ENCODE measurements at regions not wholly inside any gene's neighbourhood (a gene's known extent, or its start where the extent isn't known, plus 50 kb on each side); places are given as distances from the start of the nearest gene placed in this dataset.

GRCh38 chr5:8508231-8508630 lies 639.3 kb downstream of the MTRR start:
- Histone ChIP-seq H3K4me3 (ENCODE audit: low read depth, low read length) (no peak overlapping the region), H3K36me3 (ENCODE audit: control insufficient read depth, insufficient read depth, low read length) (no peaks in the 10 kb centered on the region), H3K4me1 (ENCODE audit: control insufficient read depth, insufficient read depth, low read length) (no peaks in the 10 kb centered on the region), H3K27me3 (ENCODE audit: control insufficient read depth, insufficient read depth, low read length) (no peaks in the 10 kb centered on the region), H3K9ac (ENCODE audit: low read depth, low read length) (no peak overlapping the region), H3K9me3 (ENCODE audit: control insufficient read depth, insufficient read depth, low read length) (no peaks in the 10 kb centered on the region)

GRCh38 chr5:8516356-8516755 lies 647.4 kb downstream of the MTRR start:
- H3K4me1 ChIP-seq (ENCODE audit: control insufficient read depth, insufficient read depth, low read length): no peaks in the 10 kb centered on the region
- no peak overlapping the region for H3K9ac ChIP-seq (ENCODE audit: low read depth, low read length)
- no peaks in the 10 kb centered on the region for H3K27me3 ChIP-seq (ENCODE audit: control insufficient read depth, insufficient read depth, low read length)
- H3K4me3 ChIP-seq (ENCODE audit: low read depth, low read length): no peak overlapping the region
- no peaks in the 10 kb centered on the region for H3K9me3 ChIP-seq (ENCODE audit: control insufficient read depth, insufficient read depth, low read length)
- H3K36me3 ChIP-seq (ENCODE audit: control insufficient read depth, insufficient read depth, low read length): no peaks in the 10 kb centered on the region

- H3K9ac ChIP-seq (ENCODE audit: low read depth, low read length): no peak overlapping the region
- no peak overlapping the region for H3K4me3 ChIP-seq (ENCODE audit: low read depth, low read length)
- H3K27me3 ChIP-seq (ENCODE audit: control insufficient read depth, insufficient read depth, low read length): no peaks in the 10 kb centered on the region
- H3K36me3 ChIP-seq (ENCODE audit: control insufficient read depth, insufficient read depth, low read length): no peaks in the 10 kb centered on the region
- H3K4me1 ChIP-seq (ENCODE audit: control insufficient read depth, insufficient read depth, low read length): no peaks in the 10 kb centered on the region
- no peaks in the 10 kb centered on the region for H3K9me3 ChIP-seq (ENCODE audit: control insufficient read depth, insufficient read depth, low read length)
Observed at GRCh38 chr5:8517456-8517855, 648.5 kb downstream of the MTRR start.

GRCh38 chr5:8520917-8521316 lies 652.0 kb downstream of the MTRR start:
- Histone ChIP-seq H3K36me3 (ENCODE audit: control insufficient read depth, insufficient read depth, low read length) (no peaks in the 10 kb centered on the region), H3K9ac (ENCODE audit: low read depth, low read length) (no peak overlapping the region), H3K4me3 (ENCODE audit: low read depth, low read length) (no peak overlapping the region), H3K9me3 (ENCODE audit: control insufficient read depth, insufficient read depth, low read length) (no peaks in the 10 kb centered on the region), H3K27me3 (ENCODE audit: control insufficient read depth, insufficient read depth, low read length) (no peaks in the 10 kb centered on the region), H3K4me1 (ENCODE audit: control insufficient read depth, insufficient read depth, low read length) (no peaks in the 10 kb centered on the region)

GRCh38 chr5:8521991-8522390 lies 653.0 kb downstream of the MTRR start:
- no peaks in the 10 kb centered on the region for H3K4me1 ChIP-seq (ENCODE audit: control insufficient read depth, insufficient read depth, low read length)
- no peak overlapping the region for H3K9ac ChIP-seq (ENCODE audit: low read depth, low read length)
- H3K36me3 ChIP-seq (ENCODE audit: control insufficient read depth, insufficient read depth, low read length): no peaks in the 10 kb centered on the region
- H3K27me3 ChIP-seq (ENCODE audit: control insufficient read depth, insufficient read depth, low read length): no peaks in the 10 kb centered on the region
- no peak overlapping the region for H3K4me3 ChIP-seq (ENCODE audit: low read depth, low read length)
- no peaks in the 10 kb centered on the region for H3K9me3 ChIP-seq (ENCODE audit: control insufficient read depth, insufficient read depth, low read length)

GRCh38 chr5:8522646-8523045 lies 653.7 kb downstream of the MTRR start:
- no peaks in the 10 kb centered on the region for H3K36me3 ChIP-seq (ENCODE audit: control insufficient read depth, insufficient read depth, low read length)
- H3K9me3 ChIP-seq (ENCODE audit: control insufficient read depth, insufficient read depth, low read length): no peaks in the 10 kb centered on the region
- H3K4me1 ChIP-seq (ENCODE audit: control insufficient read depth, insufficient read depth, low read length): no peaks in the 10 kb centered on the region
- no peak overlapping the region for H3K9ac ChIP-seq (ENCODE audit: low read depth, low read length)
- no peaks in the 10 kb centered on the region for H3K27me3 ChIP-seq (ENCODE audit: control insufficient read depth, insufficient read depth, low read length)
- no peak overlapping the region for H3K4me3 ChIP-seq (ENCODE audit: low read depth, low read length)

- no peaks in the 10 kb centered on the region for H3K27me3 ChIP-seq (ENCODE audit: control insufficient read depth, insufficient read depth, low read length)
- H3K9ac ChIP-seq (ENCODE audit: low read depth, low read length): no peak overlapping the region
- no peaks in the 10 kb centered on the region for H3K4me1 ChIP-seq (ENCODE audit: control insufficient read depth, insufficient read depth, low read length)
- H3K9me3 ChIP-seq (ENCODE audit: control insufficient read depth, insufficient read depth, low read length): no peaks in the 10 kb centered on the region
- H3K4me3 ChIP-seq (ENCODE audit: low read depth, low read length): no peak overlapping the region
- no peaks in the 10 kb centered on the region for H3K36me3 ChIP-seq (ENCODE audit: control insufficient read depth, insufficient read depth, low read length)
Observed at GRCh38 chr5:8523501-8523900, 654.6 kb downstream of the MTRR start.

GRCh38 chr5:8525819-8526218 lies 656.9 kb downstream of the MTRR start:
- Histone ChIP-seq H3K36me3 (ENCODE audit: control insufficient read depth, insufficient read depth, low read length) (no peaks in the 10 kb centered on the region), H3K9ac (ENCODE audit: low read depth, low read length) (no peak overlapping the region), H3K27me3 (ENCODE audit: control insufficient read depth, insufficient read depth, low read length) (no peaks in the 10 kb centered on the region), H3K4me3 (ENCODE audit: low read depth, low read length) (no peak overlapping the region), H3K4me1 (ENCODE audit: control insufficient read depth, insufficient read depth, low read length) (no peaks in the 10 kb centered on the region), H3K9me3 (ENCODE audit: control insufficient read depth, insufficient read depth, low read length) (no peaks in the 10 kb centered on the region)

GRCh38 chr5:8528106-8528505 lies 659.2 kb downstream of the MTRR start:
- Histone ChIP-seq H3K9ac (ENCODE audit: low read depth, low read length) (no peak overlapping the region), H3K36me3 (ENCODE audit: control insufficient read depth, insufficient read depth, low read length) (no peaks in the 10 kb centered on the region), H3K27me3 (ENCODE audit: control insufficient read depth, insufficient read depth, low read length) (no peaks in the 10 kb centered on the region), H3K4me3 (ENCODE audit: low read depth, low read length) (no peak overlapping the region), H3K9me3 (ENCODE audit: control insufficient read depth, insufficient read depth, low read length) (no peaks in the 10 kb centered on the region), H3K4me1 (ENCODE audit: control insufficient read depth, insufficient read depth, low read length) (no peaks in the 10 kb centered on the region)

GRCh38 chr5:8538821-8539220 lies 669.9 kb downstream of the MTRR start:
- Histone ChIP-seq H3K4me3 (ENCODE audit: low read depth, low read length) (no peak overlapping the region), H3K27me3 (ENCODE audit: control insufficient read depth, insufficient read depth, low read length) (no peaks in the 10 kb centered on the region), H3K9me3 (ENCODE audit: control insufficient read depth, insufficient read depth, low read length) (no peaks in the 10 kb centered on the region), H3K9ac (ENCODE audit: low read depth, low read length) (no peak overlapping the region), H3K36me3 (ENCODE audit: control insufficient read depth, insufficient read depth, low read length) (no peaks in the 10 kb centered on the region), H3K4me1 (ENCODE audit: control insufficient read depth, insufficient read depth, low read length) (no peaks in the 10 kb centered on the region)

GRCh38 chr5:8540317-8540716 lies 671.4 kb downstream of the MTRR start:
- H3K9me3 ChIP-seq (ENCODE audit: control insufficient read depth, insufficient read depth, low read length): no peaks in the 10 kb centered on the region
- no peak overlapping the region for H3K4me3 ChIP-seq (ENCODE audit: low read depth, low read length)
- no peaks in the 10 kb centered on the region for H3K4me1 ChIP-seq (ENCODE audit: control insufficient read depth, insufficient read depth, low read length)
- no peaks in the 10 kb centered on the region for H3K36me3 ChIP-seq (ENCODE audit: control insufficient read depth, insufficient read depth, low read length)
- H3K27me3 ChIP-seq (ENCODE audit: control insufficient read depth, insufficient read depth, low read length): no peaks in the 10 kb centered on the region
- H3K9ac ChIP-seq (ENCODE audit: low read depth, low read length): no peak overlapping the region

- Histone ChIP-seq H3K36me3 (ENCODE audit: control insufficient read depth, insufficient read depth, low read length) (no peaks in the 10 kb centered on the region), H3K9ac (ENCODE audit: low read depth, low read length) (no peak overlapping the region), H3K27me3 (ENCODE audit: control insufficient read depth, insufficient read depth, low read length) (no peaks in the 10 kb centered on the region), H3K9me3 (ENCODE audit: control insufficient read depth, insufficient read depth, low read length) (no peaks in the 10 kb centered on the region), H3K4me3 (ENCODE audit: low read depth, low read length) (no peak overlapping the region), H3K4me1 (ENCODE audit: control insufficient read depth, insufficient read depth, low read length) (no peaks in the 10 kb centered on the region)
Observed at GRCh38 chr5:8550921-8551320, 682.0 kb downstream of the MTRR start.

GRCh38 chr5:8553364-8553763 lies 684.4 kb downstream of the MTRR start:
- no peaks in the 10 kb centered on the region for H3K4me1 ChIP-seq (ENCODE audit: control insufficient read depth, insufficient read depth, low read length)
- H3K4me3 ChIP-seq (ENCODE audit: low read depth, low read length): no peak overlapping the region
- no peaks in the 10 kb centered on the region for H3K9me3 ChIP-seq (ENCODE audit: control insufficient read depth, insufficient read depth, low read length)
- H3K27me3 ChIP-seq (ENCODE audit: control insufficient read depth, insufficient read depth, low read length): no peaks in the 10 kb centered on the region
- no peaks in the 10 kb centered on the region for H3K36me3 ChIP-seq (ENCODE audit: control insufficient read depth, insufficient read depth, low read length)
- no peak overlapping the region for H3K9ac ChIP-seq (ENCODE audit: low read depth, low read length)
